ENCODE measurements at regions not wholly inside any gene's neighbourhood (a gene's known extent, or its start where the extent isn't known, plus 50 kb on each side); places are given as distances from the start of the nearest gene placed in this dataset.
"Not testable (repeated sequence)": the region's sequence is repeated elsewhere in the genome, so short reads cannot be mapped to it uniquely, and the experiment has no call there.

GRCh38 chr7:65621580-65622201 lies 248.0 kb downstream of the ZNF92 start:
- not testable (repeated sequence) for H3K36me3 ChIP-seq (replicated peaks; ENCODE audit: insufficient read depth, low read depth); H3K4me1 ChIP-seq (ENCODE audit: insufficient read depth); H4K20me1 ChIP-seq (ENCODE audit: insufficient read depth, poor library complexity, severe bottlenecking); H3K4me3 ChIP-seq; H3K27ac ChIP-seq; H3K9me3 ChIP-seq (ENCODE audit: low read depth); H3K79me2 ChIP-seq; H2AFZ ChIP-seq; H3K4me2 ChIP-seq; H3K9me2 ChIP-seq (replicated peaks; ENCODE audit: insufficient read depth); H3K27me3 ChIP-seq
- 19% methylated on average over 6 of the region's 6 CpGs for WGBS (ENCODE audit: low lambda C conversion rate, missing lambda C conversion rate)
- DNase-seq (ENCODE audit: low spot score) = peak; percentile 10
- peak; percentile 61 for TF ChIP-seq CTCF (IDR thresholded peaks at IDR 0.05; ENCODE audit: poor library complexity)

- H2AFZ ChIP-seq; H3K4me2 ChIP-seq; H3K4me1 ChIP-seq (ENCODE audit: insufficient read depth); H3K9me3 ChIP-seq (ENCODE audit: low read depth); H3K9me2 ChIP-seq (replicated peaks; ENCODE audit: insufficient read depth); H3K36me3 ChIP-seq (replicated peaks; ENCODE audit: insufficient read depth, low read depth); H4K20me1 ChIP-seq (ENCODE audit: insufficient read depth, poor library complexity, severe bottlenecking); H3K27ac ChIP-seq; DNase-seq (ENCODE audit: low spot score); H3K4me3 ChIP-seq; H3K79me2 ChIP-seq; H3K27me3 ChIP-seq: not testable (repeated sequence)
- no CpG with 5 or more reads among the region's 1 CpG for WGBS (ENCODE audit: low lambda C conversion rate, missing lambda C conversion rate)
These were observed 241.6 kb upstream of the VKORC1L1 start for GRCh38 chr7:65631236-65631635.

GRCh38 chr7:65633587-65634404 lies 239.1 kb upstream of the VKORC1L1 start:
- not testable (repeated sequence) for H3K9me2 ChIP-seq (replicated peaks; ENCODE audit: insufficient read depth); DNase-seq (ENCODE audit: low spot score); H3K36me3 ChIP-seq (replicated peaks; ENCODE audit: insufficient read depth, low read depth); H3K27me3 ChIP-seq; H3K27ac ChIP-seq; H3K4me3 ChIP-seq; H4K20me1 ChIP-seq (ENCODE audit: insufficient read depth, poor library complexity, severe bottlenecking); H3K79me2 ChIP-seq; H3K9me3 ChIP-seq (ENCODE audit: low read depth); H3K4me1 ChIP-seq (ENCODE audit: insufficient read depth); H2AFZ ChIP-seq; H3K4me2 ChIP-seq
- no CpG with 5 or more reads among the region's 10 CpGs for WGBS (ENCODE audit: low lambda C conversion rate, missing lambda C conversion rate)

- H3K9me2 ChIP-seq (replicated peaks; ENCODE audit: insufficient read depth); H2AFZ ChIP-seq; H3K27ac ChIP-seq; H3K4me2 ChIP-seq; H3K36me3 ChIP-seq (replicated peaks; ENCODE audit: insufficient read depth, low read depth); H3K79me2 ChIP-seq; H3K4me1 ChIP-seq (ENCODE audit: insufficient read depth); H3K9me3 ChIP-seq (ENCODE audit: low read depth); DNase-seq (ENCODE audit: low spot score); H4K20me1 ChIP-seq (ENCODE audit: insufficient read depth, poor library complexity, severe bottlenecking); H3K4me3 ChIP-seq; H3K27me3 ChIP-seq: not testable (repeated sequence)
- WGBS (ENCODE audit: low lambda C conversion rate, missing lambda C conversion rate) = no CpG with 5 or more reads among the region's 1 CpG
These were observed 234.0 kb upstream of the VKORC1L1 start for GRCh38 chr7:65638918-65639317.

GRCh38 chr7:65639717-65640116 lies 233.2 kb upstream of the VKORC1L1 start:
- H3K4me1 ChIP-seq (ENCODE audit: insufficient read depth); H3K27me3 ChIP-seq; H3K9me3 ChIP-seq (ENCODE audit: low read depth); H3K4me2 ChIP-seq; DNase-seq (ENCODE audit: low spot score); H4K20me1 ChIP-seq (ENCODE audit: insufficient read depth, poor library complexity, severe bottlenecking); H3K36me3 ChIP-seq (replicated peaks; ENCODE audit: insufficient read depth, low read depth); H3K27ac ChIP-seq; H3K9me2 ChIP-seq (replicated peaks; ENCODE audit: insufficient read depth); H2AFZ ChIP-seq; H3K4me3 ChIP-seq; H3K79me2 ChIP-seq: not testable (repeated sequence)
- WGBS (ENCODE audit: low lambda C conversion rate, missing lambda C conversion rate) = no CpG with 5 or more reads among the region's 3 CpGs

- not testable (repeated sequence) for H3K4me2 ChIP-seq; H4K20me1 ChIP-seq (ENCODE audit: insufficient read depth, poor library complexity, severe bottlenecking); H2AFZ ChIP-seq; H3K9me2 ChIP-seq (replicated peaks; ENCODE audit: insufficient read depth); H3K4me1 ChIP-seq (ENCODE audit: insufficient read depth); H3K9me3 ChIP-seq (ENCODE audit: low read depth); H3K4me3 ChIP-seq; H3K36me3 ChIP-seq (replicated peaks; ENCODE audit: insufficient read depth, low read depth); H3K79me2 ChIP-seq; H3K27ac ChIP-seq; H3K27me3 ChIP-seq; DNase-seq (ENCODE audit: low spot score)
- WGBS (ENCODE audit: low lambda C conversion rate, missing lambda C conversion rate) = no CpG with 5 or more reads among the region's 5 CpGs
These were observed 229.4 kb upstream of the VKORC1L1 start for GRCh38 chr7:65643498-65643897.

GRCh38 chr7:65647153-65647964 lies 225.5 kb upstream of the VKORC1L1 start:
- not testable (repeated sequence) for H3K4me2 ChIP-seq; H4K20me1 ChIP-seq (ENCODE audit: insufficient read depth, poor library complexity, severe bottlenecking); H3K27ac ChIP-seq; H3K9me2 ChIP-seq (replicated peaks; ENCODE audit: insufficient read depth); H3K27me3 ChIP-seq; H2AFZ ChIP-seq; DNase-seq (ENCODE audit: low spot score); H3K4me3 ChIP-seq; H3K9me3 ChIP-seq (ENCODE audit: low read depth); H3K79me2 ChIP-seq; H3K36me3 ChIP-seq (replicated peaks; ENCODE audit: insufficient read depth, low read depth); H3K4me1 ChIP-seq (ENCODE audit: insufficient read depth)
- no CpG with 5 or more reads among the region's 78 CpGs for WGBS (ENCODE audit: low lambda C conversion rate, missing lambda C conversion rate)

GRCh38 chr7:65651174-65651573 lies 221.7 kb upstream of the VKORC1L1 start:
- H3K4me2 ChIP-seq; H3K9me3 ChIP-seq (ENCODE audit: low read depth); H3K27ac ChIP-seq; H3K36me3 ChIP-seq (replicated peaks; ENCODE audit: insufficient read depth, low read depth); H3K4me1 ChIP-seq (ENCODE audit: insufficient read depth); H3K79me2 ChIP-seq; H3K27me3 ChIP-seq; DNase-seq (ENCODE audit: low spot score); H4K20me1 ChIP-seq (ENCODE audit: insufficient read depth, poor library complexity, severe bottlenecking); H3K4me3 ChIP-seq; H2AFZ ChIP-seq; H3K9me2 ChIP-seq (replicated peaks; ENCODE audit: insufficient read depth): not testable (repeated sequence)
- 84% methylated on average over 2 of the region's 2 CpGs for WGBS (ENCODE audit: low lambda C conversion rate, missing lambda C conversion rate)
